Fibroblast of villous mesenchyme (primary cell): ENCODE measurements at regions not wholly inside any gene's neighbourhood (a gene's known extent, or its start where the extent isn't known, plus 50 kb on each side); places are given as distances from the start of the nearest gene placed in this dataset.

Experiments
- DNase-seq: peaks from one replicate; pipeline ENCODE4 v3.0.0-alpha.2; 2010; ENCODE audit warnings: low read depth
- H3K4me3 ChIP-seq: 2 replicates; pipeline ENCODE4 v1.5.1; 2011; ENCODE audit warnings: low read depth, mild to moderate bottlenecking, low read length
- TF ChIP-seq, protein P1 (sequence below): IDR thresholded peaks from 2 replicates; pipeline ENCODE4 v1.5.1; 2012; ENCODE audit warnings: low read depth, mild to moderate bottlenecking, low read length; ENCODE audit not compliant: insufficient read depth

DNA sequence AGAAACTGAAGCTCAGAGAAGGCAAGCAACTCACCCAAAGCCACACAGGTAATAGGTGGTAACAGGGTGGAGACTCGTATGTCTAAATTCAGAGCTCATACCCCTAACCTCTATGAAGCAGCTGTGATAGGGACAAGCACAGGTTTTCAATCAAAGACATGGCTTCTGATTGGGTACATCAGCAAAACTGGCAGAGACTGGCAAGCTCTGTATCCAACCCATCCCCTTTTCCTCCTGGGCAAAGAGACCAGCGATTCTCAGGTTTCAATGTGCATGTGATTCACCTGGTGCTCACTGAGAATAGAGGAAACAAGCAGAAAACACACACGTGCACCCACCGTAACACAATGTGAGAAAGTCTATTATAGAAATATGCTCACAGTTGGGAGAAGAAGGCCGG, 153.0 kb downstream of the SMIM20 start:
- DNase-seq: no peak
- TF ChIP-seq, protein P1, sequence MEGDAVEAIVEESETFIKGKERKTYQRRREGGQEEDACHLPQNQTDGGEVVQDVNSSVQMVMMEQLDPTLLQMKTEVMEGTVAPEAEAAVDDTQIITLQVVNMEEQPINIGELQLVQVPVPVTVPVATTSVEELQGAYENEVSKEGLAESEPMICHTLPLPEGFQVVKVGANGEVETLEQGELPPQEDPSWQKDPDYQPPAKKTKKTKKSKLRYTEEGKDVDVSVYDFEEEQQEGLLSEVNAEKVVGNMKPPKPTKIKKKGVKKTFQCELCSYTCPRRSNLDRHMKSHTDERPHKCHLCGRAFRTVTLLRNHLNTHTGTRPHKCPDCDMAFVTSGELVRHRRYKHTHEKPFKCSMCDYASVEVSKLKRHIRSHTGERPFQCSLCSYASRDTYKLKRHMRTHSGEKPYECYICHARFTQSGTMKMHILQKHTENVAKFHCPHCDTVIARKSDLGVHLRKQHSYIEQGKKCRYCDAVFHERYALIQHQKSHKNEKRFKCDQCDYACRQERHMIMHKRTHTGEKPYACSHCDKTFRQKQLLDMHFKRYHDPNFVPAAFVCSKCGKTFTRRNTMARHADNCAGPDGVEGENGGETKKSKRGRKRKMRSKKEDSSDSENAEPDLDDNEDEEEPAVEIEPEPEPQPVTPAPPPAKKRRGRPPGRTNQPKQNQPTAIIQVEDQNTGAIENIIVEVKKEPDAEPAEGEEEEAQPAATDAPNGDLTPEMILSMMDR: no peak
- no peak overlapping the region for H3K4me3 ChIP-seq

DNA sequence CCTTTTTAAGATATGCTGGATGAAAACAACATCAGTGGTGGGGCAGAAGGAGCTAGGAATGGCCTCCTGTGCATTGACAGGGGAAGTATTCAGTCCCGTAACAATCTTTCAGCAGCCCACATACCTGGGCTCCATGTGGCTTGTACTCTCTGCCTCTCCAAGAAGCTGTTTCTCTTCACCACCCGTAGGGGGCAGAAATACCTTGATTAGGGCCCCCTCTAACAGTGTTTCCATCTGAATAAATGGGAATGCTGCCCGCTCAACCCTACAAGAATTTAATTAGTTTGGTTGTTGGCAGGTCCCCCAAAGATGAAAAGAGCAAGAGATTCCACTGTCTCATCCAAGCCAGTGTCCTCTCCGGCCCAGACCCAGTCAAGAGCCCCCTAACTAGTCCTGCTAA, 155.2 kb downstream of the SMIM20 start:
- TF ChIP-seq, protein P1: peak; percentile 69
- no peak overlapping the region for H3K4me3 ChIP-seq
- peak; percentile 52 for DNase-seq

DNA sequence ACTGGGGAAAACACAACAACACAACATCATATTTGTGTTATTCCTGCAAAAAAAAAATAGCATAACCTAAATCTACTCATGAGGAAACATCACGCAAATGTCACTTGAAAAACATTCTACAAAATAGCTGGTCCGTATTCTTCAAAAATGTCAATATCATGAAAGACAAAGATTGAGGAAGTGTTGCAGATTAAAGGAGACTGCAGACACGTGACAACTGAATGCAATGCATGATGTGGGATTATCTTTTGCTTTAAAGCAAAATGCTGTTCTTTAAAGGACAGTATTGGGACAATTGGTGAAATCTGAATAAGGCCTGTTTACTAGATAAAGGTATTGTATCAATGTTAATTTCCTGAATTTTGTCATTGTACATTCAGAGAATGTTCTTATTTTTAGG, 157.7 kb downstream of the SMIM20 start:
- DNase-seq: no peak
- TF ChIP-seq, protein P1: no peak
- no peak overlapping the region for H3K4me3 ChIP-seq

DNA sequence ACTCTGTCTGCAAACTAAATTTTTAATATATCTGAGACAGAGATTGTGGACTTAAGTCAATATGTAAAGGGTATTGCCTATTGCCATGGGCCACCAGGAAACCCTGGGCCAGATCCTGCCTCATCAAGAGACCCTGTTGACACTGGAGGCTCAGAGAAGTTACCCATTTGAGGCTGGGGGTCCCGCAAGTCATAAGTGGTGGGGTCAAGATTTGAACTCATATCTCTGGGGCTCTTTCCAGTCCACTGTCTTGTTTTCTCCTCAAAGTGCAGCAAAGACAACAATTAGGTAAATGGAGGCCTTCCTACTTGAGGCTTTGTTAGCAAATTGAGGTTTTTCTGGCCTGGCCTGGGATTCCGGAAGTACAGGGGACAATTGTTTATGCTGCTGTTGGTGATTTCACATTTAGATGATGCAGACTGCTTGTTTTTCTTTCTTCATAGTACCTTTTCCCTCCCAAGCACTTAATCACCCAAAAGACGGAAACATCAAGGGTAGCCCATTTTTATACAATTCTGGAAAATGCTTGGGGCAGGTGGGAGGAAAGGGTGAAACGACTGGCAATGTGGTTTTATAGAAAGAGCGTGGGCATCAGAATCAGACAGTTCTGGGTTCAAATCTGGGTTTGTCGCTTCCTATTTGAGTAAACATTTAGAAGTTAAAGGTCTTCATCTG, 160.0 kb downstream of the SMIM20 start:
- TF ChIP-seq, protein P1: no peak
- no peak for DNase-seq
- H3K4me3 ChIP-seq: no peak overlapping the region

DNA sequence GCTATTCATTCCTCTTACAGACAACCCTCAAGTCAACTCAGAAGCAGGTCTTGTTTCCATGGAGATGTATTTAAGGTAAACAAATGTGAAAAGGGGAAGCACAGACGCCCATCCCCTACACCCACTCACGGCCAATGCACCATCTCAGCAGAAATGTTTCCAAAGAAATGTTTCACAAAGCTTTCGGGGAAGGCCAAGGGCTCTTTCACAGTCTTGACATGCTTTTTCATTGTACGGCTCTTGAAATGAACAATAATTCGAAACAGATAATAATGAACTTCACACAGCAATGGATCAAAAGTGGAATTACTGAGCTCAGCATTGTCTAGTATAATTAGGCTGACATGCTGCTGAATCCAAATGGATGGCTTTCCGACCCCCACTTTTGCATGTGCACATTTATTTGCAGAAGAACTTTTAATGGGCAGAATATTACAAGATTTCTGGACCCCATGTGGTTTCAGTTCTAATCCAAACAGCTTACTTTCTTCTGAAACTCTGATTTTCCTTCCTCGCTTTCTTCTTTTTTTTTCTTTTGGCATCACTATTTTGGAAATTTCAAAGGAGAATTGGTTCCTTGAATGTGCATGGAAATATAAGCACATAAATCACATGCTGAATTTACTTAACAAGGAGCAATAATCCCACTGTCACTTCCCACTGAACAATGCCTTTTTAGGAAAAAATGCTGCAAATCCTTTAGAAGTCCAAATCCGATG, 160.9 kb downstream of the SMIM20 start:
- no peak overlapping the region for H3K4me3 ChIP-seq
- DNase-seq: no peak
- TF ChIP-seq, protein P1: no peak

DNA sequence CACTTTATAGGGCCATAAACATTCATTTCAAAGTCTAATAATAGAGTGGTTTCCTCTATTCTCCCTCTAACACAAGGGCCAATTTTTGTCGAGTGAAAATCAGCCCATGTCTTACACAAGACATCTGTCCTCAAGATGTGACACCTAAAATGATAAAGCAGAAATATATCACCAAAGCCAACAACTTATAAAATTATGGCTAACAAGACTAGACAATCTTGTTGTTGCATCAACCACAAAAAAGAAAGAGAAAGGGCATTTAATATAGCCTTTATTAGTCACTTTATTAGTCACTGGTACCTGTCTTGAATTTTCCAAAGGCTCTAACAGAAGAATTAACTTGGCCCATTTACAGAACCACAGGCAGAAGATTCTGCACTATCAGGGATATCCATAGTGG, 161.6 kb downstream of the SMIM20 start:
- TF ChIP-seq, protein P1: no peak
- no peak overlapping the region for H3K4me3 ChIP-seq
- DNase-seq: no peak
